Mammary epithelial cell (primary cell): ENCODE measurements at regions not wholly inside any gene's neighbourhood (a gene's known extent, or its start where the extent isn't known, plus 50 kb on each side); places are given as distances from the start of the nearest gene placed in this dataset.

Source experiments
- EZH2 ChIP-seq: IDR thresholded peaks from 2 replicates; pipeline ENCODE4 v1.6.1; 2012; ENCODE audit warnings: low read length, inconsistent platforms, borderline replicate concordance
- TF ChIP-seq, protein P1 (sequence below), 2 donors: IDR thresholded peaks in 1 of 2; conservative IDR thresholded peaks in 1 of 2; 2 replicates each; pipeline ENCODE4 v1.5.1; 2011 to 2012; ENCODE audit warnings: inconsistent platforms in 2 of 2, low read length in 2 of 2, mild to moderate bottlenecking in 2 of 2, control low read depth in 1 of 2, low read depth in 1 of 2; ENCODE audit not compliant: insufficient read depth in 1 of 2; ENCODE audit errors: extremely low read depth in 1 of 2

DNA sequence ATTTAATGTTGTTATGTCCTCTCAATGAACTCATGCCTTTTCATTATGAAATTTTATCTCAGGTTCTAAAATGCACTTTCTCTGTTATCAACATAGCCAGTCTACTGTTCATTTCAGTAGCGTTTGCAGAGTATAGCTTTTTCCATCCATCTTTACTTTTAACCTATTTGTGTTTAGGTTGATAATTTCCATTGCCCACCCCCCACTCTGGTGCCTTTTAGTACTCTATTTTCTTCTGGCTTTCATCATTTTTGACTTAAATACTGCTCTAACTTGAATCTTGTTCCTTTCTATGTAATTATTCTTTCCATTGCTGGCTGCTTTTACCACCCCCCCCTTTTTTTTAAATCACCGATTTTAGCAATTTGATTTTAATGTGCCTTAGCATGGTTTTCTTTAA lies 585.0 kb upstream of the LRATD1 start:
- TF ChIP-seq, protein P1, sequence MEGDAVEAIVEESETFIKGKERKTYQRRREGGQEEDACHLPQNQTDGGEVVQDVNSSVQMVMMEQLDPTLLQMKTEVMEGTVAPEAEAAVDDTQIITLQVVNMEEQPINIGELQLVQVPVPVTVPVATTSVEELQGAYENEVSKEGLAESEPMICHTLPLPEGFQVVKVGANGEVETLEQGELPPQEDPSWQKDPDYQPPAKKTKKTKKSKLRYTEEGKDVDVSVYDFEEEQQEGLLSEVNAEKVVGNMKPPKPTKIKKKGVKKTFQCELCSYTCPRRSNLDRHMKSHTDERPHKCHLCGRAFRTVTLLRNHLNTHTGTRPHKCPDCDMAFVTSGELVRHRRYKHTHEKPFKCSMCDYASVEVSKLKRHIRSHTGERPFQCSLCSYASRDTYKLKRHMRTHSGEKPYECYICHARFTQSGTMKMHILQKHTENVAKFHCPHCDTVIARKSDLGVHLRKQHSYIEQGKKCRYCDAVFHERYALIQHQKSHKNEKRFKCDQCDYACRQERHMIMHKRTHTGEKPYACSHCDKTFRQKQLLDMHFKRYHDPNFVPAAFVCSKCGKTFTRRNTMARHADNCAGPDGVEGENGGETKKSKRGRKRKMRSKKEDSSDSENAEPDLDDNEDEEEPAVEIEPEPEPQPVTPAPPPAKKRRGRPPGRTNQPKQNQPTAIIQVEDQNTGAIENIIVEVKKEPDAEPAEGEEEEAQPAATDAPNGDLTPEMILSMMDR (conservative IDR thresholded peaks at IDR 0.05 in 1 of 2, IDR thresholded peaks at IDR 0.05 in 1 of 2; ENCODE audit: extremely low read depth in 1 of 2, insufficient read depth in 1 of 2, low read depth in 1 of 2, low read length in 2 of 2) = no peak
- no peak for TF ChIP-seq EZH2
